ENCODE measurements at regions not wholly inside any gene's neighbourhood (a gene's known extent, or its start where the extent isn't known, plus 50 kb on each side); places are given as distances from the start of the nearest gene placed in this dataset.
"Not testable (repeated sequence)": the region's sequence is repeated elsewhere in the genome, so short reads cannot be mapped to it uniquely, and the experiment has no call there.

DNA sequence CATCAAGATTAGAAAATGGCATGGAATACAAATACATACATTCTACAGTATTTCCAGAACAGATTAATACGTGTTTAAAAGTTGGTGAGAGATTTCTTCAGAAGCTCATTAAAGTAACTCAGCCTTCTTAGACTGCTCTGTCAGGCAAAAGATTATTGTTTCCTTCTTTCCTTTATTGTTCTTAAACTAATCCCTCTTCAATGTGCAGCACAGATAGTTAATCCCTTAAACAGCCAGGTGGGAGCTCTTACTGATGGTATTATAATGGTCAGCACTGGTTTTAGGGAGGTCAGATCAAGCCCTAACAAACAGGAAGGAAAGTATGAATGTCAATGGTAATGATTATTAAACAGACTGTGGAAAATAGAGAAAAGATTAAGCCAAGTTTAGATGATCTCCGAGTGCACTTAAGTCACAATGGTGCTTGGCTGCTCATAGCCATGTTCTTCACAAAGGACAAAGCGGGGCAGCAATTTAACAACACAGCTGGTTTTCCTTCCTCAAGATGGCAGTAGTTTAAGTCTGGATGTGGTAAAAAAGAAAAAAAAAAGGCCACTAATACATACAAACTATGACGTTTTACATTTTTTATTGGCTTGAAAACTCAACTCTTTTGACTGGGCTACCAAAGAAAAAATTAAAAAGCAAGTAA lies 992.6 kb downstream of the PCDH9 start:
- DNase-seq = no peak

DNA sequence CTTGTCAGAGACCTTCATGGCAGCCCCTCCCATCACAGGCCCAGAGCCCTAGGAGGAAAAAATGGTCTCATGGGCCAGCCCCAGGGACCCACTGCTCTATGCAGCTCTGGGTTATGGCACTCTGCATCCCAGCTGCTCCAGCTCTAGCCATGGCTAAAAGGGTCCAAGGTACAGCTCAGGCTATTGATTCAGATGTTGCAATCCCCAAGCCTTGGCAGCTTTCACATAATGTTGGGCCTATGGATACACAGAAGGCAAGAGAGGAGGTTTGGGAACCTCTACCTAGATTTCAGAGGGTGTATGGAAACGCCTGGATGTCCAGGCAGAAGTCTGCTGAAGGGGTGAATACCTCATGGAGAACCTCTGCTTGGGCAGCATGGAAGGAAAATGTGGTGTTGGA lies 996.0 kb downstream of the PCDH9 start:
- no peak for DNase-seq

DNA sequence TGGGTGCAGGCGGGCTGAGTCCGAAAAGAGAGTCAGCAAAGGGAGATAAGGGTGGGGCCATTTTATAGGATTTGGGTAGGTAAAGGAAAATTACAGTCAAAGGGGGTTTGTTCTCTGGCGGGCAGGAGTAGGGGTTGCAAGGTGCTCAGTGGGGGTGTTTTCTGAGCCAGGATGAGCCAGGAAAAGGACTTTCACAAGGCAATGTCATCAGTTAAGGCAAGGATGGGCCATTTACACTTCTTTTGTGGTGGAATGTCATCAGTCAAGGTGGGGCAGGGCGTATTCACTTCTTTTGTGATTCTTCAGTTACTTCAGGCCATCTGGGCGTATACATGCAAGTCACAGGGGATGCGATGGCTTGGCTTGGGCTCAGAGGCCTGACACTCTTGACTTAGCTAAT lies 998.2 kb downstream of the PCDH9 start:
- DNase-seq = not testable (repeated sequence)

- DNase-seq = no peak
Observed at GRCh38 chr13:66225072-66225471, 1005.1 kb downstream of the PCDH9 start.

DNA sequence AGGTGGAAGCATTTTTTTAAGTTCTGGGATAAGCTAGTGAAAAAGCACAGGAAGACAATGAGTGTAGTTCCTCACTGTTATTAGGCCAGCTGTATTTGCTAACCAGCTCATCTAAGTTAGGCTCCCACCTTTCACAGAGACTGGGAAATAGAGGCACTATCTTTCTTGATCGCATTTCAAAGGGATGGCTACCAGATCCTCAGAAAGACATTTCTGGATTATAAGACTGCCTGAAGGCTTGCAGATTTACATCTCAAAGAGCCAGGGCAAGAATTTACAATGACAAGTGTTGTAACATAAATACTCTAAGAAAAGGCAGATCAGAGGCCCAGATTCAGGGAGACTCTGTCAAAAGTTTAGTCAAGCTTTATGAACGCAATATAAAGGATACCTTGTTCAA lies 1005.5 kb downstream of the PCDH9 start:
- DNase-seq = no peak

DNA sequence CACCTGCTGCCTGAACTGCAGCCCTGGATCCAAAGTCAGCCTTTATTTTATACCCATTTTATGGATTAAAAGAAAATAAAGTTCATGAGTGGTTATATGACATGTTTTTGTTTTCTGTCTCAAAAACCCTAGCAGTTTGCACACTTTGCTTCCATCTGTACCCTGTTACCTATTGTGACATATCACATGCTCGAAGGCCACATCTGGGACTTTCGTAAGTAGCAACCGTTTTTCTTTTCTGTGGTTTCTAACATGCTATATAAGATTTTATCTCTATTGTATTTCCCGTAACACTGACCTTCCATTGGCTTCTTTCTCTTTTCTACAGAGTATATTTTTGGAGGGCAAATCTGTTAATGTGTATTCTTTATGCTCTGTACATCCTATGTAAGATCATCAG lies 1007.2 kb downstream of the PCDH9 start:
- no peak for DNase-seq

DNA sequence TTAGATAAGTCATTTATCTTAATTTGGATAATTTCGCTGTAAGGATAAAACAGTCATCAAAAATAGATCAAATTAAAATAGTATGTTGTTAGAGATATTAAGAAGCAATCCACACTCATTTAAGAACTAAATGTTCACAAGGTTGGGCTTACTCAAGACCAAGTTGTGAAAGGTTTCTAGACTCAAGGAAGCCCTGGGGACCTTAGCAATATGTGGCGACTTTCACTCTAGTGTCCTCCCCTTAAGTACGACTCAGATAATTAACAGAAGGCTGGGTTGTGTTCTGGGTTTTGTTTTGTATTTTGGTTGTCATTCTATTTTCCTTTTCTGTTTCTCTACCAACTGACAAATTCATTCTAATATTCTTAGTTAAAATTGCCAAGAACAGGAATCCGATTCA lies 1008.0 kb downstream of the PCDH9 start:
- no peak for DNase-seq

- DNase-seq = no peak
Observed at GRCh38 chr13:66219506-66219905, 1010.6 kb downstream of the PCDH9 start.

- no peak for DNase-seq
Observed at GRCh38 chr13:66218583-66218982, 1011.6 kb downstream of the PCDH9 start.

DNA sequence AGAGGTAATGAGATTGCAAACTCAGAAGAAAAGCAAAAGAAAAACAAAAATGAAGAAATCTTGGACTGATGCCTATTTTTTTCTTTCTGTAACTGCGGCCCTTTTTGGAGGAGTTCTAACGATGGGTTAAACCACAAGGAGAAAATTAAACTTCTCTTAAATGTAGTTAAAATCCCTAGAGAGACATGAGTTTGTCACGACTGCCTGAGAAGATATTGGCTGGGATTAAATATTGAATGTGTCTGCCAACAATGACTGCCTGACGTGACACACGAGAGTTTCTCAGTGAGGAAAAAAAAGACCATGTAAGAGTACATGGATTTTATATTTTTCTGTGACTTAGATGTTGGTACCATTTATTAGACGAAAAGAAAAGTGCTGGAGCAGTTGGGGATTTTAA lies 1013.4 kb downstream of the PCDH9 start:
- DNase-seq = no peak

- DNase-seq = no peak
Observed at GRCh38 chr13:66214467-66214866, 1015.7 kb downstream of the PCDH9 start.

- no peak for DNase-seq
Observed at GRCh38 chr13:66212511-66212910, 1017.6 kb downstream of the PCDH9 start.

DNA sequence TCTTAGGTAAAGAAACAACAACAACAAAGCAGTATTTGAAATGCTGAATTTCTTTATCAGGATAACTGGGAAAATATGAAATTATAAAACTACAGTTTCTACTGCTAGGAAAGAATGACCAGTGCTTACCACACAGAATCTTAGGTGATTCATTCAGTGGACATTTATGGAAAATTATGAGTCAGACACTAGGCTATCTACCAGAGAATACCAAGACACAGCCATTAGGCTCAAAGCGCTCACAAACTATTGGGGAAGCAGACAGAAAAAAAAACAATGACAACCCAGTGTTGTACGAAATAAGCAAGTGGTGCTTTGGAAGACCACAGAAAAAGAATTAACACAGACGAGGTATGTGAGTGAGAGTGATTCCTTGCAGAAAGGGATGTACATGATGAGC lies 1019.5 kb downstream of the PCDH9 start:
- no peak for DNase-seq

DNA sequence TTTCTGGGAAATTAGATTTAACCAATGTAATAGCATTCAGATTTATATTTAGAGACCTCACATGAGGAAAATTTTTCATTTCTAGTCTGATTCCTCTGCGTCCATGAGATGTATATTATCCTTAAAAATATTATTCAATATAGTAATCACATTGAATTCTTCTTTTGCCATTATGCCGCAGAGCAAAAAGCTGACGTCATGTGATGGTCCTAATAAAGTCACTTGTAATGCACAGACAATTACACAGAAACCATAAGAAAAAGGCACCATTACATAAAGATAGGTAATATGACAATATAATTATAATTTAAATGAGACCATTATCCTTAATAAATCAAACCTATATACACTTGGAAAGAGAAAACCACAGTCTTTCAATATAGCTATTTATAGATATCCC lies 1021.5 kb downstream of the PCDH9 start:
- no peak for DNase-seq

DNA sequence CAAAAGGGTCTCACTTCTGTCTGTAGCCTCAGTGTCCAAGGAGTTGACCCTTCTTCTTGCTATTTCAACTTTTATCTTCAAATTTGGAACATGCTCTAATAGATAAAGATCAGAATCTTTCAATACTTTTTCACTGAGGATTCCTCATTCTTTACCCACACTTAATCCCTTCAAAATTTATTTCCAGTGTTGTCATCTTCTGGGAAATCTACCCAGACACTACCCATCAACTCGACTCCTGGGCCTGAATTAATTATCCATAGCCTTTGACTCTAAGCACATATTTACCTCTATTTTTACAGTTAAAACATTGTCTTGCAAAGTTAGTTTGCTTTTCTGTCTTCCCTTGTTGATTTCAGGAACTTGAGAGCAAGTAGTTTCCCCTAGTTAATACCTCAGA lies 1022.5 kb downstream of the PCDH9 start:
- no peak for DNase-seq

DNA sequence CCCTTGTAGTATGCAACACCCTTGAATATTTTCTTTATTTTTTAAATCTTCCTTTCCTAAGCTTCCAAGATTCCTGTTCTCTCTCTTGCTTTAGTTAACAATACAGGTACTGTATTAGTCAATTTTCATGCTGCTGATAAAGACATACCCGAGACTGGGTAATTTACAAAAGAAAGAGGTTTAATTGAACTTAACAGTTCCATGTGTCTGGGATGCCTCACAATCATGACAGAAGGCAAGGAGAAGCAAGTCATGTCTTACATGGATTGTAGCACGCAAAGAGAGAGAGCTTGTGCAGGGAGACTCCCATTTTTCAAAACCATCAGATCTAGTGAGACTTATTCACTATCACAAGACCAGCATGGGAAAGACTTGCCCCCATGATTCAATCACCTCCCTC lies 1024.3 kb downstream of the PCDH9 start:
- DNase-seq = no peak

DNA sequence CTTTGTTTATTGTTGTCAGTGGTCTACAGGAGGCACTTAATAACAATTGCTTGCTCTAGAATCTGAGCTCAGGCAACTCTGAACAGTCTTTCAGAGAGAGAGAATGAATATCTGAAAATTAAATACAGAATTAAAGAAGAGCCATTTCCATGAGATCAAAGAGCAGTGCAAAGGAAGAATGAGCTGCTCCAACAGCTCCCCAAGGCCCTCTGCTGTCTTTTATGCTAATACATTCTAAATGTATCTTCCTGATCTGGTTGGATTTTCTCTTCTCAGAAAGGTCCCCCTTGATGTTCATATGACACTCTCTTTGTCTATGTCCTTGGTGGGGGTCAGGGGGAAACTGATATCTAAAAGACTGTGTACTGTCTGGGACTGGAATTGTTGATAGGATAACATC lies 1029.6 kb downstream of the PCDH9 start:
- no peak for DNase-seq

- DNase-seq = no peak
Observed at GRCh38 chr13:66195238-66195637, 1034.9 kb downstream of the PCDH9 start.

- DNase-seq = no peak
Observed at GRCh38 chr13:66189986-66190385, 1040.2 kb downstream of the PCDH9 start.

- DNase-seq = no peak
Observed at GRCh38 chr13:66180836-66181235, 1049.3 kb downstream of the PCDH9 start.

- DNase-seq = no peak
Observed at GRCh38 chr13:66171920-66172319, 1058.2 kb downstream of the PCDH9 start.

GRCh38 chr13:66162470-66162869 lies 1067.7 kb downstream of the PCDH9 start:
- DNase-seq = no peak

DNA sequence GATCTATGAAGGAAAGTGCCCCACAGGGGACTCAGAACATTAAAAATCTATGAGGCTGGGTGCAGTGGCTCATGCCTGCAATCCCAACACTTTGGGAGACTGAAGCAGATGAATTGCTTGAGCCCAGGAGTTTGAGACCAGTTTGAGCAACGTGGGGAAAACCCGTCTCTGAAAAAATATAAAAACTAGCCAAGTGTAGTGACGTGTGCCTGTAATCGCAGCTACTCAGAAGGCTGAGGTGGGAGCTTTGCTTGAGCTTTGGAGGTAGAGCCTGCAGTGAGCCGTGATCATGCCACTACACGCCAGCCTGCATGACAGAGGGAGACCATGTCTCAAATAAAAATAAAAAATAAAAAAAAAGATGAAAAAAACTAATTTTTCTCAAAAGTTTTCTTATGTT lies 1070.6 kb downstream of the PCDH9 start:
- no peak for DNase-seq

GRCh38 chr13:66154976-66155375 lies 1075.2 kb downstream of the PCDH9 start:
- no peak for DNase-seq

DNA sequence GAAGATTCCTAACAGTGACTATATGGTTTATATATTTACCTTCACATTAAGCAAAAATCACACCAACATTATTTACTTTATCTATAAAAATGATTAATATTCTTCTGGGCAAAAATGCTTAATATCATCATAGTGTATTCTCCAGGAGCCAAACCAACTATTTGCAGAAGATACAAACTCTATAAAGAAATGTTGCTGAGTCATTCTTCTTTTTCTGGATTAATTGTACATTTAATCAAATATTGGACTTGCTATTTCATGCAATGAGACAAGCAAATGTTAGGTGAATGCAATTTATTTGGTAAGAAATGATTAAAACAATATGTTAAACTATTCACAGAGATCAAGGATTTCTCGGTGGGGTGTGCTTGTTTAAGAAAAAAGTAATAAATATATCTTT lies 1075.8 kb downstream of the PCDH9 start:
- no peak for DNase-seq

DNA sequence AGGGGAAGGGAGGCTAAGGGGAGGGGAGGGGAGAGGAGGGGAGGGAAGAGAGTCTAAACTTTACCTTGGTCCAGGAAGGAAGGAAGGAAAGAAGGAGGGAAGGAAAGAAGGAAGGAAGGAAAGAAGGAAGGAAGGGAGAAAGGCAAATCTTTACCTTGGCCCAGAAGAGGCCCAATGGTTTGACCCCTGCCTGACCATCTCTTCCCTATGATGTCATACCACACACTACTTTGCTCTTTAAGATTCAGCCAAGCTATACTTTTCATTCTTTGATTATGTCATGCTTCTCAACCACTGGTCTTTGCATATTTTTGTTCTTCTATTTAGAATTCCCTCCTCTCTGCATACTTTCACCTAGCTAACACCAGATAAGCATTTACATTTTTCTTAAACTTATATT lies 1077.5 kb downstream of the PCDH9 start:
- no peak for DNase-seq

Data from NCI-H1436 (cell line).